Uterus (tissue), 3 donors: ENCODE measurements at regions not wholly inside any gene's neighbourhood (a gene's known extent, or its start where the extent isn't known, plus 50 kb on each side); places are given as distances from the start of the nearest gene placed in this dataset.

ENCODE experiments used
- DNase-seq, 2 donors: peaks; one replicate each; pipeline ENCODE4 v3.0.0-alpha.2; 2019 to 2020
- H3K27ac ChIP-seq, 2 donors: fragments of 200-600 bp; sonication (generic); 1 replicate in 1 of 2; 2 replicates in 1 of 2; pipeline ENCODE4 v1.5.1; 2016 to 2018
- H3K27me3 ChIP-seq, 2 donors: fragments of 200-600 bp; sonication (generic); one replicate each; pipeline ENCODE4 v1.5.1; 2018 to 2019; ENCODE audit warnings: control low read depth in 1 of 2
- H3K36me3 ChIP-seq, 2 donors: fragments of 200-600 bp; sonication (generic); one replicate each; pipeline ENCODE4 v1.5.1; 2019; ENCODE audit warnings: control low read depth in 1 of 2
- H3K4me1 ChIP-seq, 2 donors: fragments of 200-600 bp; sonication (generic); one replicate each; pipeline ENCODE4 v1.5.1; 2018 to 2019; ENCODE audit warnings: control low read depth in 1 of 2
- H3K4me3 ChIP-seq, 2 donors: fragments of 200-600 bp; sonication (generic); 1 replicate in 1 of 2; 2 replicates in 1 of 2; pipeline ENCODE4 v1.5.1; 2018 to 2019; ENCODE audit warnings: mild to moderate bottlenecking in 1 of 2
- H3K9me3 ChIP-seq, 2 donors: fragments of 200-600 bp; sonication (generic); one replicate each; pipeline ENCODE4 v1.5.1; 2019; ENCODE audit warnings: control low read depth in 1 of 2
- POLR2A ChIP-seq, 2 donors: fragments of 450-650 bp; IDR thresholded peaks; one replicate each; pipeline ENCODE4 v1.6.1; 2016; ENCODE audit warnings: antibody characterized with exemption in 2 of 2, mild to moderate bottlenecking in 1 of 2, moderate library complexity in 1 of 2
- intact Hi-C: fragments of 100-400 bp; cut with DNase I; formaldehyde crosslinking; loops from one replicate; pipeline ENCODE4 v1.15.1; 2023; ENCODE audit warnings: low total_unique reads
- TF ChIP-seq, protein P1 (sequence below), 4 experiments: fragments of 200-600 bp in 2 of 4; fragments of 450-650 bp in 2 of 4; sonication (generic) in 2 of 4; IDR thresholded peaks; one replicate each; pipeline ENCODE4 v1.5.1; 2016 to 2019; ENCODE audit warnings: antibody characterized with exemption in 4 of 4, mild to moderate bottlenecking in 2 of 4, moderate library complexity in 1 of 4
- donor health status: DM: yes; HTN: yes; CAD: no.

DNA sequence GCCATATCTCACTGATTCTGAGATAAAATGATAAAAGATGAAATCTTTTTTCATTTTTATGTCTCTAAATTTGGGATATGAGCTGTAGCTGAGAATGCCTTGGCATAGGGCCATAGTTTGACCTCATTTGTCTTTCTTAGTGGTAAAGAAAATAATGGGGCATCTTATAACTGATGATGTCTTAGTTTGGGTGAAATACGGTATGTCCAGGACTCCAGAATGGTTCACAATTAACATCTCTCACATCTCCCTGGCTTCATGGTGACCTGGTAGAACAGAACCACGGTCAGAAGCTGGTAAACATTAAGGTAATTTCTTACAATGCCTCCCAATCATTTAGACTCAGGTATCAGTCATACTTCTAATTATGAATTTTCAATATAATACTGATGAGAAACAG is 250.8 kb downstream of the MAT2B start:
- Histone ChIP-seq H3K36me3 (no peaks in the 10 kb centered on the region), H3K4me3 (no peak overlapping the region), H3K9me3 (no peaks in the 10 kb centered on the region), H3K27ac (no peak overlapping the region), H3K27me3 (no peaks in the 10 kb centered on the region), H3K4me1 (no peaks in the 10 kb centered on the region)
- DNase-seq = no peak
- TF ChIP-seq POLR2A (IDR thresholded peaks at IDR 0.05) = no peak
- TF ChIP-seq, protein P1, sequence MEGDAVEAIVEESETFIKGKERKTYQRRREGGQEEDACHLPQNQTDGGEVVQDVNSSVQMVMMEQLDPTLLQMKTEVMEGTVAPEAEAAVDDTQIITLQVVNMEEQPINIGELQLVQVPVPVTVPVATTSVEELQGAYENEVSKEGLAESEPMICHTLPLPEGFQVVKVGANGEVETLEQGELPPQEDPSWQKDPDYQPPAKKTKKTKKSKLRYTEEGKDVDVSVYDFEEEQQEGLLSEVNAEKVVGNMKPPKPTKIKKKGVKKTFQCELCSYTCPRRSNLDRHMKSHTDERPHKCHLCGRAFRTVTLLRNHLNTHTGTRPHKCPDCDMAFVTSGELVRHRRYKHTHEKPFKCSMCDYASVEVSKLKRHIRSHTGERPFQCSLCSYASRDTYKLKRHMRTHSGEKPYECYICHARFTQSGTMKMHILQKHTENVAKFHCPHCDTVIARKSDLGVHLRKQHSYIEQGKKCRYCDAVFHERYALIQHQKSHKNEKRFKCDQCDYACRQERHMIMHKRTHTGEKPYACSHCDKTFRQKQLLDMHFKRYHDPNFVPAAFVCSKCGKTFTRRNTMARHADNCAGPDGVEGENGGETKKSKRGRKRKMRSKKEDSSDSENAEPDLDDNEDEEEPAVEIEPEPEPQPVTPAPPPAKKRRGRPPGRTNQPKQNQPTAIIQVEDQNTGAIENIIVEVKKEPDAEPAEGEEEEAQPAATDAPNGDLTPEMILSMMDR (IDR thresholded peaks at IDR 0.05) = no peak
- intact Hi-C loops = no loop called here

DNA sequence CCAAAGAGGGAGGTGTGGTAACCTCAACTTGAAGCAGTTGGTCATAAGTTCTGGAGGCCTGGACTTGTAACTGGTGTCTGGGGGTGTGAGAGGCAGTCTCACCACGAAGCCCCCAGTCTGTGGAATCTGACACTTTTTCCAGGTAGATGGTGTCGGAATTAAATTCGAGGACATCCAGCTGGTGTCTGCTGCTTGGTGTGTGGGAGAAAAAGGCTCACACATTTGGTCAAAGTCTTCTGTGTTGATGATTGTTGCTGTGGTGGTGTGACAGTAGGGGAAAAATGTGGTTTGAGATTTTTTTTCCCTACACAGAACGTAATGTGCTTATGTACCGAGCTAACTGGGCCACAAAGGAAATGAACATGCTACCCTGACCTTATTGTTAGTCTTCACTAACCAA is 251.9 kb downstream of the MAT2B start:
- intact Hi-C loops = no loop called here
- H3K27me3 ChIP-seq = no peaks in the 10 kb centered on the region
- H3K4me1 ChIP-seq = no peaks in the 10 kb centered on the region
- TF ChIP-seq, protein P1 (IDR thresholded peaks at IDR 0.05) = no peak
- no peak for TF ChIP-seq POLR2A (IDR thresholded peaks at IDR 0.05)
- no peak overlapping the region for H3K27ac ChIP-seq
- H3K4me3 ChIP-seq = no peak overlapping the region
- DNase-seq = no peak
- H3K9me3 ChIP-seq = no peaks in the 10 kb centered on the region
- no peaks in the 10 kb centered on the region for H3K36me3 ChIP-seq

DNA sequence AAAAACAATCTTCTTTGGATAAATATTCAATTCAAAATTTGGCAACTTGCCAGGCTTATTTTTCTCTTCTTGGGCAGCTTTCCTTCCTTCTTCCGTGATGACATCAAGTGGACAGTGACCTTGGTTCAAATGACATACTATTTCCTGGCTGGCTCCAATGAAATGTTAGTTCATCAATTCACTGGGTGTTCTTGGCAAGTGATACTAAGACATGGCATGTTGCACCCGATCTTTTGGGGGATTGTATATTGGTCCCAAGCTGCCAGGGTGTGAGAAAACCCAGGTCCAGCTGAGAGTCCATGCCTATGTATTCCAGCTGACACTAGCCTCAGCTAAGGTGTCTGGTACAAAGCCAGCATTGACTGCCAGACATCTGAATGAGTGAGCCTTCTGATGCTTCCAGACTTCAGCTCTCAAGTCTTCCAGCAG is 252.9 kb downstream of the MAT2B start:
- Histone ChIP-seq H3K36me3 (no peaks in the 10 kb centered on the region), H3K27ac (no peak overlapping the region), H3K27me3 (no peaks in the 10 kb centered on the region), H3K4me3 (no peak overlapping the region), H3K9me3 (no peaks in the 10 kb centered on the region), H3K4me1 (no peaks in the 10 kb centered on the region)
- DNase-seq = no peak
- intact Hi-C loops = no loop called here
- TF ChIP-seq, protein P1 (IDR thresholded peaks at IDR 0.05) = no peak
- TF ChIP-seq POLR2A (IDR thresholded peaks at IDR 0.05) = no peak

DNA sequence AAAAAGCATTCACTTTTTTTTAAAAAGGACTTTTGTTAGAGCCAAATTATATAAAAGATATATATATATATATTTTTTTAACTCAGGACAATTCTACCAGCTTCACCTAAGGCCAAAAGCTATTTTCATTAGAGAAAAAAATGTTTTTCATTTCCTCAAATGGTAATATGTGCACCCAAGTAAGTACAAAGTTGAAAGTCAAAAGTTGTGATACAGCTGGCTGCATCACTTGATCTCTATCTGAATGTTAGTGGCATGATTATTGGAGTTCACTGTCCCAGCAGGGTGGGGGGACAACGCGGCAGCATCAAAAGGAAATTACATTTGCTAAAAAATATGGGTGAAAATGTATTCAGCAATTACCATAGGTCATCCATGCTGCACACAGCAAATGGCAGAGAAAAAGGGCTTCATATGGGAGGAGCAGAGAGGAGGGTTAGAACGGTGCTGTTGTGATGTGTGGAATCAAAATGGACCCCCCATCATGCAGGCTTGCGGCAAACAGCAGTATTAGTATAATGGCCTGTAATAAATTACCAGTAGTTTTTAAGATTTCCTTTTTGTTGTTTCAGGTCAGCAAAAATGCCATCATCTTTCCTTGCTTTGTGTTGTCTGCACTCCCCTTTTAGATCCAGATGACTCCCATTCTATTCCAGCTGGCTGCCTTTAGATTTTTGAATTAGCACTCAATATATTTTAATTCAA is 253.7 kb downstream of the MAT2B start:
- Histone ChIP-seq H3K27me3 (no peaks in the 10 kb centered on the region), H3K9me3 (no peaks in the 10 kb centered on the region), H3K36me3 (no peaks in the 10 kb centered on the region), H3K4me1 (no peaks in the 10 kb centered on the region), H3K4me3 (no peak overlapping the region), H3K27ac (no peak overlapping the region)
- intact Hi-C loops = no loop called here
- DNase-seq = no peak
- TF ChIP-seq, protein P1 (IDR thresholded peaks at IDR 0.05) = no peak
- TF ChIP-seq POLR2A (IDR thresholded peaks at IDR 0.05) = no peak

DNA sequence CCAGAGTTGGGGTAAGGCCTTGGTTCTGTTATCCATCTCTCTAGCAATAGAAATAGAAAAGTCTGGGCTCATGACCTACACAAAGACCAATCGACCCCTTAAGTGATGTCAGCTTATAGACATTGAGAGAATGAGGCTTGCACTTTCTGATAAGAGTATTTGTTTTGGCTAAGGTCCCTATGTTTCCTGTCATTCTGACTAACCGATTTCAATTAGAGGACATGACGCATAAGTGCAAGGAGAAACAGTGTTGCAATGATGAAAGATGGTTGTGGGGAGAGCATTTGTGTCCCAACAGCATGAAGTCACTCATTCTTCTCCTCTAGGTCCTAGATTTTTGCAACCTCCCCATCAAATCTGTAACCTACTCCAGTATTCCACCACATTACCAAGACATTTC is 255.1 kb downstream of the MAT2B start:
- Histone ChIP-seq H3K4me3 (no peak overlapping the region), H3K36me3 (no peaks in the 10 kb centered on the region), H3K9me3 (no peaks in the 10 kb centered on the region), H3K4me1 (no peaks in the 10 kb centered on the region), H3K27me3 (no peaks in the 10 kb centered on the region), H3K27ac (no peak overlapping the region)
- DNase-seq = no peak
- intact Hi-C loops = no loop called here
- TF ChIP-seq POLR2A (IDR thresholded peaks at IDR 0.05) = no peak
- TF ChIP-seq, protein P1 (IDR thresholded peaks at IDR 0.05) = no peak
